B cell (primary cell): ENCODE measurements at regions not wholly inside any gene's neighbourhood (a gene's known extent, or its start where the extent isn't known, plus 50 kb on each side); places are given as distances from the start of the nearest gene placed in this dataset.

Experiments
- ATAC-seq: fragments of 200-7000 bp; cut with Tn5 transposase; one replicate; pipeline ENCODE4 v1.10.0; 2021; ENCODE audit warnings: low read depth, mild to moderate bottlenecking, moderate number of reproducible peaks, moderate library complexity
- CTCF ChIA-PET: fragments of 350-600 bp; sonication (Branson Sonifier 250); formaldehyde crosslinking; loops from one replicate; lab custom pipeline; 2021; ENCODE audit warnings: antibody characterized with exemption, inconsistent platforms; lab: Charles Lee
- POLR2A ChIA-PET: fragments of 350-600 bp; sonication (Branson Sonifier 250); formaldehyde crosslinking; loops from one replicate; lab custom pipeline; 2021; ENCODE audit warnings: antibody characterized with exemption; lab: Charles Lee
- DNase-seq: peaks from one replicate; pipeline ENCODE4 v3.0.0; 2013
- H2AFZ ChIP-seq: 2 replicates; pipeline ENCODE4 v1.6.1; 2012; ENCODE audit warnings: mild to moderate bottlenecking, low read depth, low read length; ENCODE audit not compliant: insufficient read depth, poor library complexity, severe bottlenecking
- H3K27ac ChIP-seq, 2 donors: 1 replicate in 1 of 2; 2 replicates in 1 of 2; pipeline ENCODE4 v1.5.1; 2012 to 2013; ENCODE audit warnings: low read length in 2 of 2, mild to moderate bottlenecking in 2 of 2, moderate library complexity in 1 of 2
- H3K27me3 ChIP-seq, 4 experiments: fragments of 200-600 bp in 1 of 4; sonication (generic) in 1 of 4; replicated peaks in 1 of 4; 1 replicate in 2 of 4; 2 replicates in 2 of 4; pipeline versions ENCODE4 v1.6.1 to v1.7.0; 2013 to 2016; ENCODE audit warnings: low read length in 3 of 4, mild to moderate bottlenecking in 2 of 4, mixed read lengths in 1 of 4, moderate library complexity in 1 of 4; ENCODE audit not compliant: insufficient read depth in 4 of 4, control insufficient read depth in 3 of 4; ENCODE audit errors: control extremely low read depth in 1 of 4
- H3K36me3 ChIP-seq, 2 experiments: replicated peaks in 1 of 2; 1 replicate in 1 of 2; 2 replicates in 1 of 2; pipeline versions ENCODE4 v1.6.1 to v1.7.1; 2013; ENCODE audit warnings: low read length in 1 of 2; ENCODE audit not compliant: insufficient read depth in 2 of 2, control insufficient read depth in 1 of 2; ENCODE audit errors: control extremely low read depth in 1 of 2, extremely low read depth in 1 of 2
- H3K4me1 ChIP-seq, 2 donors: fragments of 200-600 bp in 1 of 2; sonication (generic) in 1 of 2; 1 replicate in 1 of 2; 2 replicates in 1 of 2; pipeline versions ENCODE4 v1.5.1 to v1.6.1; 2013 to 2017; ENCODE audit warnings: low read length in 2 of 2; ENCODE audit not compliant: control insufficient read depth in 2 of 2, insufficient read depth in 2 of 2
- H3K4me2 ChIP-seq: replicated peaks from 2 replicates; pipeline ENCODE3; 2012; ENCODE audit warnings: mild to moderate bottlenecking, low read depth, low read length; ENCODE audit not compliant: poor library complexity, severe bottlenecking
- H3K4me3 ChIP-seq, 5 experiments: fragments of 200-600 bp in 1 of 5; sonication (generic) in 1 of 5; 1 replicate in 3 of 5; 2 replicates in 2 of 5; pipeline versions ENCODE4 v1.5.1 to v1.7.0; 2011 to 2016; ENCODE audit warnings: low read length in 4 of 5, mild to moderate bottlenecking in 4 of 5, low read depth in 2 of 5, control low read depth in 1 of 5, moderate library complexity in 1 of 5; ENCODE audit not compliant: insufficient read depth in 1 of 5; ENCODE audit errors: control extremely low read depth in 1 of 5, extremely low read depth in 1 of 5
- H3K79me2 ChIP-seq: fragments of 200-600 bp; sonication (generic); one replicate; pipeline ENCODE4 v1.6.0; 2016; ENCODE audit warnings: low read length; ENCODE audit not compliant: control insufficient read depth, insufficient read depth
- H3K9ac ChIP-seq: fragments of 200-600 bp; sonication (generic); 2 replicates; pipeline ENCODE4 v1.6.1; 2017; ENCODE audit warnings: mild to moderate bottlenecking, low read length, moderate library complexity
- H3K9me3 ChIP-seq, 3 donors: one replicate each; pipeline versions ENCODE4 v1.6.1 to v1.7.1; 2013; ENCODE audit warnings: low read length in 2 of 3; ENCODE audit not compliant: control insufficient read depth in 2 of 3, insufficient read depth in 1 of 3; ENCODE audit errors: control extremely low read depth in 1 of 3
- H4K20me1 ChIP-seq: 2 replicates; pipeline ENCODE4 v1.6.0; 2012; ENCODE audit warnings: mild to moderate bottlenecking, low read length; ENCODE audit not compliant: insufficient read depth, control insufficient read depth, poor library complexity, severe bottlenecking
- H3K27ac Mint-ChIP-seq: one replicate; pipeline ENCODE4 v1.8.0; 2021; ENCODE audit warnings: mixed read lengths
- H3K27me3 Mint-ChIP-seq: one replicate; pipeline ENCODE4 v1.8.0; 2021; ENCODE audit warnings: mixed read lengths
- H3K4me1 Mint-ChIP-seq: one replicate; pipeline ENCODE4 v1.8.0; 2021; ENCODE audit warnings: mixed read lengths
- H3K4me3 Mint-ChIP-seq: one replicate; pipeline ENCODE4 v1.8.0; 2021; ENCODE audit warnings: mixed read lengths
- H3K9me3 Mint-ChIP-seq: one replicate; pipeline ENCODE4 v1.8.0; 2022; ENCODE audit warnings: mixed read lengths; ENCODE audit not compliant: insufficient read depth
- CTCF ChIP-seq: fragments of 200-600 bp; IDR thresholded peaks from one replicate; pipeline ENCODE4 v1.8.0; 2022; ENCODE audit warnings: antibody characterized with exemption, mild to moderate bottlenecking
- EZH2 ChIP-seq: IDR thresholded peaks from 2 replicates; pipeline ENCODE4 v1.6.1; 2012; ENCODE audit warnings: borderline replicate concordance, low read depth, mild to moderate bottlenecking, moderate library complexity, low read length; ENCODE audit not compliant: insufficient read depth, poor library complexity, severe bottlenecking
- intact Hi-C: fragments of 100-400 bp; cut with micrococcal nuclease; formaldehyde crosslinking; loops from one replicate; pipeline ENCODE4 v1.10.0; 2022

- H3K4me1 ChIP-seq, result no peaks in the 10 kb centered on the region
- no peaks in the 10 kb centered on the region for H3K9me3 ChIP-seq
- no peaks in the 10 kb centered on the region for H4K20me1 ChIP-seq
- no peak overlapping the region for H3K27ac Mint-ChIP-seq
- no peak overlapping the region for H3K9ac ChIP-seq
- H3K27me3 ChIP-seq, result no peaks in the 10 kb centered on the region
- H3K36me3 ChIP-seq, result no peaks in the 10 kb centered on the region
- CTCF ChIA-PET, result no interaction called here
- no peak overlapping the region for H2AFZ ChIP-seq
- no peaks in the 10 kb centered on the region for H3K4me1 Mint-ChIP-seq
- ATAC-seq (no peak), DNase-seq (no peak)
- no peak overlapping the region for H3K4me3 Mint-ChIP-seq
- intact Hi-C loops, result no loop called here
- no peaks in the 10 kb centered on the region for H3K9me3 Mint-ChIP-seq
- no peaks in the 10 kb centered on the region for H3K27me3 Mint-ChIP-seq
- no peak overlapping the region for H3K4me3 ChIP-seq
- H3K27ac ChIP-seq, result no peak overlapping the region
- no peaks in the 10 kb centered on the region for H3K79me2 ChIP-seq
- H3K4me2 ChIP-seq, result no peak overlapping the region
- no peak for TF ChIP-seq EZH2
- no peak for TF ChIP-seq CTCF
- POLR2A ChIA-PET, result no interaction called here
Measured at GRCh38 chr7:67655168-67655567, 658.5 kb downstream of the TYW1 start.

DNA sequence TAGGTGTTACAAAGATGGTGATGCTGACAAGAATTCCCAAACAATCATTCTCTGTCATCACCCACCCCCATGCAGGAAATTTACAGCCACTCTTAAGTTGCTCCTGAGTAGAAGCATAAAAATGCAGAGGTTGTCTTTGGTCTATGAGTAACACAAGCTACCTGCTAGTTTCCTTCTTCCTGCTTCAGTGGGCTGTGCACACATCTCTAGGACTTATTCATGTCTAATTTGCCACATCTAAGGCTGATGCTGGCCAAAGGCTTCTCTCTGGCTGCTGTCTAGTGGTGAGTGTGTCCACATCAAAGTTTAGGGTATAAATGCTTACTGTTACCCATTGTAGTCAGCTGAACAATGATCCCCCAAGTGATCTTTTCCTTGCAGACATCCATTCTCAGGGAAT lies 662.5 kb downstream of the TYW1 start:
- Histone ChIP-seq H2AFZ (no peak overlapping the region), H3K27ac (no peak overlapping the region), H3K36me3 (no peaks in the 10 kb centered on the region), H3K79me2 (no peaks in the 10 kb centered on the region), H3K4me2 (no peak overlapping the region), H4K20me1 (no peaks in the 10 kb centered on the region), H3K4me1 (no peaks in the 10 kb centered on the region), H3K9me3 (no peaks in the 10 kb centered on the region), H3K27me3 (no peaks in the 10 kb centered on the region), H3K4me3 (no peak overlapping the region), H3K9ac (no peak overlapping the region)
- Mint-ChIP-seq H3K27ac (no peak overlapping the region), H3K9me3 (peaks cover 2% of the 10 kb centered on the region), H3K27me3 (no peaks in the 10 kb centered on the region), H3K4me3 (no peak overlapping the region), H3K4me1 (no peaks in the 10 kb centered on the region)
- TF ChIP-seq CTCF (no peak), EZH2 (no peak)
- ChIA-PET CTCF (no interaction called here), POLR2A (no interaction called here)
- ATAC-seq, result no peak
- intact Hi-C loops, result no loop called here
- no peak for DNase-seq
